ENCODE measurements at regions not wholly inside any gene's neighbourhood (a gene's known extent, or its start where the extent isn't known, plus 50 kb on each side); places are given as distances from the start of the nearest gene placed in this dataset.

DNA sequence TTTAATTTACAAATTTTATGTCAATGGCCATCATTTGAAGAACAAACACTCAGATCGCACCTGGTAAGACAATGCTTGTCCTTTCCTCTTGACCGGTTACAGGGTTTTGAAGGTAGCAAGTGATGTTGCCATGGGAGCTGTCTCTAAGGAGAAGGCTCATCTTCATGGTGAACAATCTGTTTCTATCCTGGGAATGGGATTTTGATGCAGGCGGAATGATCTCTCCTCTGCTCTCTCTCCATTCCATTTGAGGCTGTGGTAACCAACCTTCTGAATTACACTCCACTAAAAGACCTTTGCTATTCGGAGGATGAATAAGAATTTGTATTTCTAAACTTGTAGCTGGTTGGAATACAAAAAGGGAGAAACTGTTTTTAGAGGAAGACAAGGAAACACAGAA lies 57.9 kb upstream of the SLC5A9 start:
- no peak for TF ChIP-seq EP300 (IDR thresholded peaks at IDR 0.05)
- TF ChIP-seq, protein P1, sequence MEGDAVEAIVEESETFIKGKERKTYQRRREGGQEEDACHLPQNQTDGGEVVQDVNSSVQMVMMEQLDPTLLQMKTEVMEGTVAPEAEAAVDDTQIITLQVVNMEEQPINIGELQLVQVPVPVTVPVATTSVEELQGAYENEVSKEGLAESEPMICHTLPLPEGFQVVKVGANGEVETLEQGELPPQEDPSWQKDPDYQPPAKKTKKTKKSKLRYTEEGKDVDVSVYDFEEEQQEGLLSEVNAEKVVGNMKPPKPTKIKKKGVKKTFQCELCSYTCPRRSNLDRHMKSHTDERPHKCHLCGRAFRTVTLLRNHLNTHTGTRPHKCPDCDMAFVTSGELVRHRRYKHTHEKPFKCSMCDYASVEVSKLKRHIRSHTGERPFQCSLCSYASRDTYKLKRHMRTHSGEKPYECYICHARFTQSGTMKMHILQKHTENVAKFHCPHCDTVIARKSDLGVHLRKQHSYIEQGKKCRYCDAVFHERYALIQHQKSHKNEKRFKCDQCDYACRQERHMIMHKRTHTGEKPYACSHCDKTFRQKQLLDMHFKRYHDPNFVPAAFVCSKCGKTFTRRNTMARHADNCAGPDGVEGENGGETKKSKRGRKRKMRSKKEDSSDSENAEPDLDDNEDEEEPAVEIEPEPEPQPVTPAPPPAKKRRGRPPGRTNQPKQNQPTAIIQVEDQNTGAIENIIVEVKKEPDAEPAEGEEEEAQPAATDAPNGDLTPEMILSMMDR (IDR thresholded peaks at IDR 0.05), result no peak
- no peak for TF ChIP-seq POLR2A (IDR thresholded peaks at IDR 0.05)
